ENCODE measurements at regions not wholly inside any gene's neighbourhood (a gene's known extent, or its start where the extent isn't known, plus 50 kb on each side); places are given as distances from the start of the nearest gene placed in this dataset.

DNA sequence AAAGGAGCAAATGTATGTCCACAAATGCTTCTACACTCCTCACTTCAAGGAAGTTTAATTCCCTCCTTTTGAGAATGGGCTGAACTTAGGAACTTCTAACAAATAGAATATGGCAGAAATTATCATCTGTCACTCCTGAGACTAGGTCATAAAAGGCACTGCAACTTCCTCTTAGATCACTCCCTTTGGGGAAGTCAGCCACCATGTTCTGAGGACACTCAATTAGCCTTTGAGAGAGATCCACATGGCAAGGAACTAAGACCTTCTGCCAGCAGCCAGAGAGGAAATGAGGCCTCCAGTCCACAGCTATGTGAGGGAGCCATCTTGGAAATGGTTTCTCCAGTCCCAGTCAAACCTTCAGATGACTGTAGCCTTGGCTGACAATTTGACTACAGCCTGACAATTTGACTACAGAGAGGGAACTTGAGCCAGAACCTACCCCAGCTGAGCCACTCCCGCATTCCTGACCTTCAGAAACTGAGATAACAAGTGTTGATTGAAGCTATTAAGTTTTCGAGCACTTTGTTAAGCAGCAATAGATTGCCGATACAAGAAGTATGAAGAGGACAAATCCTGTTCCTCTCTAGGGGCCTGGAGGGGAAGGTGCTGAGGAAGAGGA is 113.4 kb upstream of the SEC14L1 start:
- Histone ChIP-seq H3K4me1 (ENCODE audit: insufficient read depth, low read length) (no peaks in the 10 kb centered on the region), H3K36me3 (ENCODE audit: insufficient read depth, low read length) (no peaks in the 10 kb centered on the region), H2AFZ (ENCODE audit: low read depth, low read length) (no peak overlapping the region), H3K27me3 (ENCODE audit: insufficient read depth, low read length) (peaks cover 2% of the 10 kb centered on the region), H3K9me3 (ENCODE audit: low read length) (no peaks in the 10 kb centered on the region), H3K4me3 (ENCODE audit: low read length) (no peak overlapping the region)

DNA sequence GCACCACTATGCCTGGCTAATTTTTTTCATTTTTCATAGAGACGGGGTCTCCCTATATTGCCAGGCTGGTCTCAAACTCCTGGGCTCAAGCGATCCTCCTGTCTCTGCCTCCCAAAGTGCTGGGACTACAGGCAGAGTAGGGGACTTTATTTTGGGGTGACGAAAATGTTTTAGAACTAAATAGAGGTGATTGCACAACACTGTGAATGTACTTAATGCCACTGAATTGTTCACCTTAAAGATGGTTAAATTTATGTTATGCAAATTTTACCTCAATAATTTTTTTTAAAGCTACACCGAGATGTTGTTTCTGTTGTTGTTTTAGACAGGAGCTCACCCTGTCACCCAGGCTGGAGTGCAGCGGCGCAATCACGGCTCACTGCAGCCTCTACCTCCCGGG is 111.9 kb upstream of the SEC14L1 start:
- H3K4me3 ChIP-seq (ENCODE audit: low read length) = no peak overlapping the region
- peaks cover 5% of the 10 kb centered on the region for H3K27me3 ChIP-seq (ENCODE audit: insufficient read depth, low read length)
- no peaks in the 10 kb centered on the region for H3K36me3 ChIP-seq (ENCODE audit: insufficient read depth, low read length)
- H2AFZ ChIP-seq (ENCODE audit: low read depth, low read length) = no peak overlapping the region
- H3K4me1 ChIP-seq (ENCODE audit: insufficient read depth, low read length) = no peaks in the 10 kb centered on the region
- H3K9me3 ChIP-seq (ENCODE audit: low read length) = no peaks in the 10 kb centered on the region

DNA sequence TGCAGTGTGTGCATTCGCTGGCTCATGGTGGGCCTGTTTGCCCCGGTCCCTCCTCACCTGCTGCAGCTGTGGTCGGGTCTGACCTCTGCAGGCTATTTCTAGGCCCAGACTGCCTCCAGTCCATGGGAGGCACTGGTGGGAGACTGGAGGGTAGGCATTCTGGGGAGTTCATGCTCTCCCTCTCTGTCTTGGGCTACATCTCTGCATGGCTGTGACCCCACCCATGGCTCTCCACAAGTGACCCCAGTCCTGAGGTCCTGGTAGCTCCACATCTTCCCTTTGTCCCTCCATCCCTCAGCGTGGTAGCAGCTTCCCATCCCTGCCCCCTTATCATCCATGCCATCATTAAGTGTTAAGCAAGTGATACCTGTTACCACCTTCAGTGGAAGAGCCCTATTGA is 107.8 kb upstream of the SEC14L1 start:
- Histone ChIP-seq H3K4me3 (ENCODE audit: low read length) (no peak overlapping the region), H3K36me3 (ENCODE audit: insufficient read depth, low read length) (no peaks in the 10 kb centered on the region), H3K9me3 (ENCODE audit: low read length) (no peaks in the 10 kb centered on the region), H2AFZ (ENCODE audit: low read depth, low read length) (no peak overlapping the region), H3K27me3 (ENCODE audit: insufficient read depth, low read length) (peaks cover 18% of the 10 kb centered on the region), H3K4me1 (ENCODE audit: insufficient read depth, low read length) (peaks cover 2% of the 10 kb centered on the region)

DNA sequence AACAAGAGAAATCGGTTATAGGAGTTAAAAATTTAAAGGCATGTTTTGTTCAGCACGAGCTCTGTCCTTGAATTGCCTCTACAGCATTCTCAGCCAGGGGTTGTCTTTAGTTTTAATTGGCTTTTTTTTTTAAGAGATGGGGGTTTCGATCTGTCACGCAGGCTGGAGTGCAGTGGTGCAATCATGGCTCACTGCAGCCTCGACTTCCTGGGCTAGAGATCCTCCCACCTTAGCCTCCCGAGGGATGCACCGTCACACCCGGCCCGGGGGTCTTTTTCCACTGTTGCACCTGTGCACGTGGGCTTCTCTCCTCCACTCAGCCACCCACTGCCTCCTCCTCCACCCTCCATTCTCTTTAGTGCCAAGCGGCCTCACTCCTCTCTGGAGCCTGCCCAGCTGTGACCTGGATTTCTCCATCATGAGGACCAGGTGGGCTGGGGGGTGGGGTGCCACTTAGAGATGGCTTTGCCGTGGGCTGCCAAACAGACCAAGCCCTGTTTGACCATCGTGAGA is 106.8 kb upstream of the SEC14L1 start:
- Histone ChIP-seq H3K4me1 (ENCODE audit: insufficient read depth, low read length) (peaks cover 2% of the 10 kb centered on the region), H3K9me3 (ENCODE audit: low read length) (no peaks in the 10 kb centered on the region), H2AFZ (ENCODE audit: low read depth, low read length) (no peak overlapping the region), H3K4me3 (ENCODE audit: low read length) (no peak overlapping the region), H3K36me3 (ENCODE audit: insufficient read depth, low read length) (no peaks in the 10 kb centered on the region), H3K27me3 (ENCODE audit: insufficient read depth, low read length) (peaks cover 18% of the 10 kb centered on the region)

DNA sequence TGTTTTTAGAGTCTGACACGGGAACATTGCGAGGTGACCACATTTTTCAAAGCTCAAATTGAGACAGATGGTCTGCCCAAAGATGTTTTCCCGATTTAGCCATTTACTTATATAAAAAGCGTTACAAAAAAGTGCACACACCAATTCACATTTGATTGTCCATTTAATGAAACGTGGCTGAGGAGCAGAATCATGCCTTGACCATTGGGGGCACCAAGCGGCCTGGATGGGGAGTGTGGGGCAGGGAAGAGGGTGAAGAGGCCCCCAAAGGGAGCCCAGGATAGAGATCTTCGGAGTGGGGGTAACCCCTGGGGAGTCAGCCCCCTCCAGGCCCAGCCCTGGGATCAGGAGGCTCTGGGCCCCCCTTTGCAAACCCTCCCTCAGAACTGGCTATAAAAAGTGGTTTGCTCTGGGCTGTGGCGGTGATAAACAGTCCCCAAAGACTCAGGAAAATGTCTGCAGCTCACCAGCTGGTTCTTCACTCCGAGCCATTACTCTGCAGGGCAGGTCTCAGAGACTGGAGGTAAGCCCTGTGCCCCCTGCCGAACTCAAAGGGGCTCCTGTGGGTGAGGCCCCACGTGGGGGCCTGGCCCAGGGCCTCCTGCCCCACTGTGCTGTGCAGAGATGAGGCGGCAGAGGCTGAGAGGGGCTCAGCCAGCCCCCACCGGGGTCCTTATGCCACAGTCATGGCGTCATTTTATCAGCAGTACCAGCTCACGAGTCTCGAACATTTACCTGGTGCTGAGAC is 105.9 kb upstream of the SEC14L1 start:
- Histone ChIP-seq H3K36me3 (ENCODE audit: insufficient read depth, low read length) (no peaks in the 10 kb centered on the region), H2AFZ (ENCODE audit: low read depth, low read length) (no peak overlapping the region), H3K4me1 (ENCODE audit: insufficient read depth, low read length) (peaks cover 2% of the 10 kb centered on the region), H3K4me3 (ENCODE audit: low read length) (no peak overlapping the region), H3K27me3 (ENCODE audit: insufficient read depth, low read length) (peaks cover 18% of the 10 kb centered on the region), H3K9me3 (ENCODE audit: low read length) (no peaks in the 10 kb centered on the region)

DNA sequence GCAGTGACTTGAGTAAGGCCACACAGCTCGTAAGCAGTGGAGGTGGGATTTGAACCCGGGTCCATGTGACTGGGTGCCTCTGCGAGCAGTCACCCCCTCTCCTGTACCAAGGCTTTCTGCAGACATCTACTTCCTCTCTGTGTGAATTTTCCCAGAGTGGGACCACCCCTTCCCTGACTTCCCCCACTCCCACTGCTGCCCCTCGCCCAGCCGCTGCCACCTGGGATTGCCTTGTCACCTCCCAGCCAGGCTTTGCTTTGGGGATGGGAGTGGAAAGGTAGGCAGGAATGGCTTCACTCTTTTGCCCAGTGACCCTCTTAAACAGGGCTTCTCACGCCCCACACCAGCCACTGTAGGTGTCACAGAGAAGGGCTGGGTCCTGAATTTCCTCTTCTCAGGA is 105.2 kb upstream of the SEC14L1 start:
- H3K27me3 ChIP-seq (ENCODE audit: insufficient read depth, low read length) = peaks cover 18% of the 10 kb centered on the region
- H3K36me3 ChIP-seq (ENCODE audit: insufficient read depth, low read length) = no peaks in the 10 kb centered on the region
- no peaks in the 10 kb centered on the region for H3K9me3 ChIP-seq (ENCODE audit: low read length)
- no peak overlapping the region for H3K4me3 ChIP-seq (ENCODE audit: low read length)
- H2AFZ ChIP-seq (ENCODE audit: low read depth, low read length) = no peak overlapping the region
- H3K4me1 ChIP-seq (ENCODE audit: insufficient read depth, low read length) = peaks cover 2% of the 10 kb centered on the region

DNA sequence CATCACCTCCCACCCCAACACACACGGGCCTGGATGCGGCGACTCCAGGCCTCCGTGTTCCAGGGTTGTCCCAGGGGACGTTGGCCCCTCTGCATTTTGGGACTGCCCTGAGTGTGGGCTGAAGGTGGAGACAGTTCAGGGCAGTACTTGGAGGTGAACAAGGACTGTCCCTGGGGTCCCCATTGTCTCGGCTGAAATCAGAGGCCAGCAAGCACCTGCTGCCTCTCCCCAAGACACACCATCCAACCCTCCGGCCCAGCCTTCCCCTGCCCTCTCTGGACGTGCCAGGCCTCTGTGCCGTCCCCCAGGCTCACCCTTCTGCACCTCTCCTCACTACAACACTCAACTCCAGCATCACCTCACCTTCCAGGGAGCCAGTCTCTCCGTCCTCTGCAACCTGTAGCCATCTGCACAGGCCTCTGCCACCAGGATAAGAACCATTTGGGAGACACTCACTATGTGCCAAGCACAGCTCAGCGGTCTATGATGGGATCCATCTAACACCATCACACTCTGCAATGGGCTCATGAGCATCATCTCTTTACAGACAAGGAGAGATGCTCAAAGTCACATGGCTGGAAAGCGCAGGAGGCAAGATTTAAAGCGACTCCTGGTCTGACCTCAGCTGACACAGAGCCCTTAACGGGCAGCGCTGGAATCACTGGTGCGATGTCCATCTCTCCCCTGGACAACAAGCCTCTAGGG is 104.5 kb upstream of the SEC14L1 start:
- no peak overlapping the region for H3K4me3 ChIP-seq (ENCODE audit: low read length)
- no peak overlapping the region for H2AFZ ChIP-seq (ENCODE audit: low read depth, low read length)
- no peaks in the 10 kb centered on the region for H3K9me3 ChIP-seq (ENCODE audit: low read length)
- H3K36me3 ChIP-seq (ENCODE audit: insufficient read depth, low read length) = no peaks in the 10 kb centered on the region
- H3K27me3 ChIP-seq (ENCODE audit: insufficient read depth, low read length) = peaks cover 18% of the 10 kb centered on the region
- H3K4me1 ChIP-seq (ENCODE audit: insufficient read depth, low read length) = peaks cover 2% of the 10 kb centered on the region

DNA sequence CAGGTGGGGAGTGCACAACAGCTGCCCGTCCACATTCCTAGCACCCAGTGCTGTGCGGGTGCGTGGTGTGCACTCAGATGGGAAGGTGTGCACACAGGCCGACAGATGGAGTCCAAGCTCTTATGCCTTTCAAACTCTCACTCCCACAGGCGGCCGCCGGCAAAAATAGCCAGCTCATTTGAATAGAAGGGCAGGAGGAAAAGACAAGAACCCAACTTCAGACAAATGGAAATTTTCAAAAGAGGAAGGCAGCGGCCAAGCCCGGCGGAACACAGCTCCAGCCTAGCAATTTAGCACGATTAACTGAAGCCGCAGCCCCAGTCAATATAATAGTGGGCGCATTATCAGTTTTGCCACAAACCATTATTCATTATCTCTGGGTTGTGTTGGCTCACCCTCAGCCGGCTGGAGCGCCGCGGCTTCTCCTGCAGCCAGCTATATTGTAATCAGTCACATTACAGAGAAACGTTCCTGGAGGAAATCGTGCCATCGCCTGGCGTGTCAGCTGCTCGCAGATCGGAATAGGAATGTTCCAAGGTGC is 103.9 kb upstream of the SEC14L1 start:
- H3K27me3 ChIP-seq (ENCODE audit: insufficient read depth, low read length) = peaks cover 18% of the 10 kb centered on the region
- no peak overlapping the region for H3K4me3 ChIP-seq (ENCODE audit: low read length)
- no peak overlapping the region for H2AFZ ChIP-seq (ENCODE audit: low read depth, low read length)
- no peaks in the 10 kb centered on the region for H3K9me3 ChIP-seq (ENCODE audit: low read length)
- H3K36me3 ChIP-seq (ENCODE audit: insufficient read depth, low read length) = no peaks in the 10 kb centered on the region
- H3K4me1 ChIP-seq (ENCODE audit: insufficient read depth, low read length) = peaks cover 2% of the 10 kb centered on the region

DNA sequence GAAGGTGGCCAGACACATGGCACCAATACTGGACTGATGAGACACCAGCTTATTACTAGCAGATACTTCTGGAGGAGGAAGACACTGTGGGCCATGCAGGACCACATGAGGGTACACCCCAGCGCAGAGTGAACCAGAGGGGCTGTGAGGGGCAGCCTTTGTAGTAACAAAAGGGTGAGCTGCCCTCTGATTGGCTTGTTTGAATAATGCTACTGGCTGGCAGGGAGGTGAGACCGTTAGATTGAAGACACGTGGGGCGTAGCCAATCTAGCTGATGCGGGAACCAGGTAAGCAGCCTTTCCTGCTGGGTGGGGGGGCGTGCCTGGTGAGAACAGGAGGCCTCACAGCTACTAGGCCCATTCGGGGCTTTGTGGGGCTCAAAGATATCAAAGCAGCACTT is 102.8 kb upstream of the SEC14L1 start:
- peaks cover 15% of the 10 kb centered on the region for H3K27me3 ChIP-seq (ENCODE audit: insufficient read depth, low read length)
- peaks cover 2% of the 10 kb centered on the region for H3K4me1 ChIP-seq (ENCODE audit: insufficient read depth, low read length)

DNA sequence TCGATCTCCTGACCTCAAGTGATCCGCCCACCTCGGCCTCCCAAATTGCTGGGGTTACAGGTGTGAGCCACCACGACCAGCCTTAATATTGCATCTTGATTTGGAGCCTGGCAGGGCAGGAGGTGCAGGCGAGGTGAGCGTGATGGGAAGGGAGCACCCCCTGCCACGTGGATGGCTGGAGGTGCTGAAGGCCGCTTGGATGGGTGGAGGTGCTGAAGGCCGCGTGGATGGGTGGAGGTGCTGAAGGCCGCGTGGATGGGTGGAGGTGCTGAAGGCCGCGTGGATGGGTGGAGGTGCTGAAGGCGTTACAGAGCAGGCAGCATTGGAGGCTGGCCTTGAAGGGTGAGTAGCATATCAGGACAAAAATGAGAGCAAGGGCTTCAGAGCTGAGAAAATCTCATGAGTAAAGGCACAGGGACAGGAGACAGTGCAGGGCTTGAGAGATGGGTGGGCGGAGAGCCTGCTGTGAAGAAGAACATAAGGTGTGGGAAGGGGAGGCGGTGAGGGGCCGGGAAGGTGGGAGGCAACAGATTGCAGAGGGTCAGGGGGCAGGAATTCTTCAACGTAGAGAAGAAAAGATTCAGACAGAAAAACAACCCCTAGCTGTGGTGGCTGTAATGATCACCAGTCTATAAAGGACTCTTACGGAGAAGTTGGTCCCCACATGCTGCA is 101.7 kb upstream of the SEC14L1 start:
- Histone ChIP-seq H3K4me1 (ENCODE audit: insufficient read depth, low read length) (peaks cover 2% of the 10 kb centered on the region), H2AFZ (ENCODE audit: low read depth, low read length) (no peak overlapping the region), H3K27me3 (ENCODE audit: insufficient read depth, low read length) (peaks cover 15% of the 10 kb centered on the region), H3K9me3 (ENCODE audit: low read length) (no peaks in the 10 kb centered on the region), H3K4me3 (ENCODE audit: low read length) (no peak overlapping the region), H3K36me3 (ENCODE audit: insufficient read depth, low read length) (no peaks in the 10 kb centered on the region)

More for the DNA sequence above, 102.8 kb upstream of the SEC14L1 start:
- H2AFZ ChIP-seq (ENCODE audit: low read depth, low read length) = no peak overlapping the region
- H3K9me3 ChIP-seq (ENCODE audit: low read length) = no peaks in the 10 kb centered on the region
- H3K36me3 ChIP-seq (ENCODE audit: insufficient read depth, low read length) = no peaks in the 10 kb centered on the region
- H3K4me3 ChIP-seq (ENCODE audit: low read length) = no peak overlapping the region

DNA sequence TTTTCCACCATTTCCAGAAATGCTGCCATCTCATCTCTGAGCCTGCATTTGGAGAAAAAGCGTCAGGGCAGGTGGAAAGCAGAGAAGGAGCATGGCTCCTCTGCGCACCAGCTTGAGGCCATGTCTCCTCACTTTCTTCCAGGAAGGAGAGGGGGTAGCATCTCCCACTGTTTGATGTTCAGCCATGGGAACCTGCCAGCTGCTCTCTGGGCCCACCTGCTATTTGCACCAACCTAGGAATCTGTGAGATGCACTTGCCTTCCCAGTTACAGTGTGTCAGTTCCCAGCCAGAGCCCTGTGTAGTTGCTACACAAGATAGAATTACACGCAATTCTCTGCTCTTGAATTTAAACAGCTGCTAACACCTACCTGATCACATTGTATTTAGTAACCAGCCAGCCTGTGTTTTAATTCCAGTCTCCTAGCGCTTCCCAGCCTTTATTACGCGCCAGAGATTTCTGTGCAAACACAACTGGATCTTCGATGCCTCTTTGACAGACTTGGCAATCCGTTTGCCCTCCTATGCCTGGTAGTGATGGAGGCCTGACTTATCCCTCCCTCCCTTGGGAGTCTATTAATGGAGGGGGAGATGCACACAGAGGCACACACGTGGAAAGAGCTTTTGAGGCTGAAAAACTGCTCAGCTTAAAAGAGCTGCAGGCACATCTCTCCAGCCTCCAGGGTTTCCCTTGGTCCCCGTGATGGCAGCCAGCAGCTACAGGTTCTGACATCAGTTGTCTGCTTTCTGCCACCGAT is 98.1 kb upstream of the SEC14L1 start:
- Histone ChIP-seq H2AFZ (ENCODE audit: low read depth, low read length) (no peak overlapping the region), H3K9me3 (ENCODE audit: low read length) (no peaks in the 10 kb centered on the region), H3K4me1 (ENCODE audit: insufficient read depth, low read length) (no peaks in the 10 kb centered on the region), H3K36me3 (ENCODE audit: insufficient read depth, low read length) (no peaks in the 10 kb centered on the region), H3K27me3 (ENCODE audit: insufficient read depth, low read length) (no peaks in the 10 kb centered on the region), H3K4me3 (ENCODE audit: low read length) (no peak overlapping the region)

DNA sequence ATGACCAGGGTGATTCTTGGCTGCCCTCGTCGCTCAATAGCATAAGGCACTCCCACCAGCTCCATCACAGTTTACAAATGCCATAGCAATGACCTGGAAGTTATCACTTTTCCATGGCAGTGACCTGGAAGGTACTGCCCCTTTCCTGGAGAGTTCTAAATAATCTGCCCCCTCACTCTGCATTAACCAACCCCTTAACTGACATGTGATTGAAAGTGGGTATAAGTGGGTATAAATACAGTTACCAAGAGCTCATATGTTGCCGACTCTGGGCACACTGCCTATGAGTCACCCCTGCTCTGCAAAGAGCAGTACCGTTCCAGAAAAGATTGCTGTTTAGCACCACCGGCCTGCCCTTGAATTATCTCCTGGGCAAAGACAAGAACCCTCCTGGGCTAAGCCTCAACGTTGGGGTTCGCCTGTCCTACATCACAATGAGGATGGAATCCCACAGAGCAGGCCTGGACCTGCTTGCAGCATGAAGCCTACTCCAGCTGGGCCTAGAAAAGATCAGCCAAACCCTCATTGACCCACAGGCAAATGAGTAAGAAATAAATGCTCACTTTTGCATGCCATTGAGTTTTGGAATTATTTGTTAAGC is 95.2 kb upstream of the SEC14L1 start:
- no peaks in the 10 kb centered on the region for H3K36me3 ChIP-seq (ENCODE audit: insufficient read depth, low read length)
- no peak overlapping the region for H2AFZ ChIP-seq (ENCODE audit: low read depth, low read length)
- no peak overlapping the region for H3K4me3 ChIP-seq (ENCODE audit: low read length)
- H3K4me1 ChIP-seq (ENCODE audit: insufficient read depth, low read length) = no peaks in the 10 kb centered on the region
- H3K9me3 ChIP-seq (ENCODE audit: low read length) = no peaks in the 10 kb centered on the region
- no peaks in the 10 kb centered on the region for H3K27me3 ChIP-seq (ENCODE audit: insufficient read depth, low read length)

Data from neuron (in vitro differentiated cells).